Mucosa of descending colon (tissue), 3 donors: ENCODE measurements at regions not wholly inside any gene's neighbourhood (a gene's known extent, or its start where the extent isn't known, plus 50 kb on each side); places are given as distances from the start of the nearest gene placed in this dataset.

ENCODE experiments used
- ATAC-seq: fragments of 200-7000 bp; cut with Tn5 transposase; one replicate; pipeline ENCODE4 v1.9.1; 2020; ENCODE audit warnings: mild to moderate bottlenecking, moderate library complexity
- DNase-seq, 3 donors: peaks; one replicate each; pipeline ENCODE4 v3.0.0-alpha.2; 2020
- H3K36me3 ChIP-seq: fragments of 200-600 bp; one replicate; pipeline ENCODE4 v1.8.0; 2021; ENCODE audit warnings: low read depth, mild to moderate bottlenecking
- H3K4me1 ChIP-seq: fragments of 200-600 bp; one replicate; pipeline ENCODE4 v1.8.0; 2021; ENCODE audit warnings: low read depth, mild to moderate bottlenecking
- H3K4me3 ChIP-seq: fragments of 200-600 bp; one replicate; pipeline ENCODE4 v1.8.0; 2021; ENCODE audit warnings: mild to moderate bottlenecking
- H3K9me3 ChIP-seq: fragments of 200-600 bp; one replicate; pipeline ENCODE4 v1.8.0; 2021; ENCODE audit warnings: mild to moderate bottlenecking
- intact Hi-C, 2 donors: fragments of 100-400 bp; cut with DNase I in 1 of 2; cut with micrococcal nuclease in 1 of 2; formaldehyde crosslinking; loops; one replicate each; pipeline versions ENCODE4 v1.11.0 to v1.11.1; 2022; cut with DNase I, micrococcal nuclease
- TF ChIP-seq, protein P1 (sequence below): fragments of 200-600 bp; IDR thresholded peaks from one replicate; pipeline ENCODE4 v1.8.0; 2022; ENCODE audit warnings: antibody characterized with exemption, mild to moderate bottlenecking
- donor health status: DM: no; HTN: no; CAD: no; lungs with moderate emphysema.
- donor health status: DM: no; HTN: no; CAD: no.
- donor health status: DM: no; HTN: yes; CAD: no.

DNA sequence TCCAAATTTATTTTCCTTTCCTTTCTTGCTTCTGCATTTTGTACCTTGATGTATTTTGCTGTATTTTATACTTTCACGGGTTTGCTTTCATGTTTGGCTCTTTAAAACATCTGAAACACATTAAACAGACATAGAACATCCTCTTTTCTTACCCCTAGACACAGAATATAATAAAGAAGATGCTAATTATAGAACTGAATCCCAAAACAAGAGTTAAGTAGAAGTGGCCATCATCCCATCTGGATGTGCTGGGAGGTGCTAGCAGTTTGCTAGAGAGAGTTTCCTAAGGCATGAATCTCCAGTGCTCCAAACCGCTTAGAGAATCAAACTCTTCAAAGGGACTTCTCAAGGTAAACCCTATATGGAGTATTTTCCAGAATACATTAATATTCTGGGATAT is 53.9 kb upstream of the GNG12 start:
- Histone ChIP-seq H3K4me1 (no peaks in the 10 kb centered on the region), H3K4me3 (no peak overlapping the region), H3K36me3 (no peaks in the 10 kb centered on the region), H3K9me3 (no peaks in the 10 kb centered on the region)
- TF ChIP-seq, protein P1, sequence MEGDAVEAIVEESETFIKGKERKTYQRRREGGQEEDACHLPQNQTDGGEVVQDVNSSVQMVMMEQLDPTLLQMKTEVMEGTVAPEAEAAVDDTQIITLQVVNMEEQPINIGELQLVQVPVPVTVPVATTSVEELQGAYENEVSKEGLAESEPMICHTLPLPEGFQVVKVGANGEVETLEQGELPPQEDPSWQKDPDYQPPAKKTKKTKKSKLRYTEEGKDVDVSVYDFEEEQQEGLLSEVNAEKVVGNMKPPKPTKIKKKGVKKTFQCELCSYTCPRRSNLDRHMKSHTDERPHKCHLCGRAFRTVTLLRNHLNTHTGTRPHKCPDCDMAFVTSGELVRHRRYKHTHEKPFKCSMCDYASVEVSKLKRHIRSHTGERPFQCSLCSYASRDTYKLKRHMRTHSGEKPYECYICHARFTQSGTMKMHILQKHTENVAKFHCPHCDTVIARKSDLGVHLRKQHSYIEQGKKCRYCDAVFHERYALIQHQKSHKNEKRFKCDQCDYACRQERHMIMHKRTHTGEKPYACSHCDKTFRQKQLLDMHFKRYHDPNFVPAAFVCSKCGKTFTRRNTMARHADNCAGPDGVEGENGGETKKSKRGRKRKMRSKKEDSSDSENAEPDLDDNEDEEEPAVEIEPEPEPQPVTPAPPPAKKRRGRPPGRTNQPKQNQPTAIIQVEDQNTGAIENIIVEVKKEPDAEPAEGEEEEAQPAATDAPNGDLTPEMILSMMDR: no peak
- intact Hi-C loops: no loop called here
- DNase-seq: no peak
- no peak for ATAC-seq

DNA sequence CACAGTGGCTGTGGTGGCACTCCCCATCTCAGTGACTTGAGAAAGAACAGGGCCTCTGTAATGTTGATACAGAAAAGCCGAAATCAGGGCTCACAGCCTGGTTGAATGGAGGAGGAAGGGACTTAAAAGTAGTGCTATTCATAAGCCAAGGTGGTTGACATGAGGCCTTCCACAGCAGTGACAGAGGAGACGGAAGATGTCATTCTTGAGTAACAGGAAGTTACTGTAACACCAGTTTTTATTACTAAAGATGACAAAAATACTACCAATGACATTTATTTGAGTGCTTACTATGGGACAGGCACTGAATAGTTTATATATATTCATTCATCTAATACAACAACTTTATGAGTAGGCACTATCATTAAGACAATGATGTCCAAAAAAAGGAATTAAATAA is 52.8 kb upstream of the GNG12 start:
- Histone ChIP-seq H3K4me3 (no peak overlapping the region), H3K9me3 (no peaks in the 10 kb centered on the region), H3K36me3 (no peaks in the 10 kb centered on the region), H3K4me1 (no peaks in the 10 kb centered on the region)
- intact Hi-C loops: no loop called here
- TF ChIP-seq, protein P1: no peak
- no peak for ATAC-seq
- no peak for DNase-seq

DNA sequence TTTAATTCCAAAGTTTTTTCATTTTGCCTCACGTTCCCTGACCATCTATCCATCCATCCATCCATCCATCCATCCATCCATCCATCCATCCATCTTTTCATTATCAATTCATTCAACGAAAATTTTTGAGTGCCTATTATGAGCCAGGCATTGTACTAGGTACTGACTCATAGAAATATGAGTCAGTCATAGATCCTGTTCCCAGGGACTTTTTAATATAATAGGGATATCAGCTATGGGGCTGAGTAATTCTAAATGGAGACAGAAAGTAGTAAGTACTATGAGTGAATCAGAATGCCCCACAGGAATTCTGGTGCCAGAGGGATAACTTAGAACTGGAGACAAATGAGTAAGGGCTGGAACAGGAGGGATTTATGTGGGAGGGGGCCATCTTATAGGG is 49.8 kb upstream of the GNG12 start:
- TF ChIP-seq, protein P1: no peak
- intact Hi-C loops: no loop called here
- no peak for DNase-seq
- no peaks in the 10 kb centered on the region for H3K36me3 ChIP-seq
- no peak overlapping the region for H3K4me3 ChIP-seq
- H3K9me3 ChIP-seq: no peaks in the 10 kb centered on the region
- no peak for ATAC-seq
- no peaks in the 10 kb centered on the region for H3K4me1 ChIP-seq
